ENCODE measurements at regions not wholly inside any gene's neighbourhood (a gene's known extent, or its start where the extent isn't known, plus 50 kb on each side); places are given as distances from the start of the nearest gene placed in this dataset.

- DNase-seq = no peak
Observed at GRCh38 chr6:147046141-147046877, 157.9 kb upstream of the STXBP5 start.

DNA sequence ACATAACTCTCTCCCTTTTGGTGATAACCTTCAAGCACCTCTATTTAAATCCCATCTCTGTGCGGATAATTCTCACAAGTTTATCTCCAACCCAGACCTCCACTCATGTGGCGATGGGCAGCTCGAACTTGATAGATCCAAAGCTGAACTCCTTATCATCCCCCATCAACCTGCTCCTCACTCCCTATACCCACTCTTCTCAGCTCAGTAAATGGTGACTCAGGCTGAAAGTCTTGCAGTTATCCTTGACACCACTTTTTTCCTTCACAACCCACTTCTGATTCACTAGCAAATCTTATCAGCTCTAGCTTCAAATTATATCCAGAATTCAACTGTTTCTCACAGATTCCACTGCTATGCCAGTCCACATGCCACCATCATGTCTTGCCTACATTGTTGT lies 155.3 kb upstream of the STXBP5 start:
- no peak for DNase-seq

- no peak for DNase-seq
Observed at GRCh38 chr6:147053311-147053921, 150.8 kb upstream of the STXBP5 start.

GRCh38 chr6:147054158-147054557 lies 150.1 kb upstream of the STXBP5 start:
- DNase-seq = no peak

DNA sequence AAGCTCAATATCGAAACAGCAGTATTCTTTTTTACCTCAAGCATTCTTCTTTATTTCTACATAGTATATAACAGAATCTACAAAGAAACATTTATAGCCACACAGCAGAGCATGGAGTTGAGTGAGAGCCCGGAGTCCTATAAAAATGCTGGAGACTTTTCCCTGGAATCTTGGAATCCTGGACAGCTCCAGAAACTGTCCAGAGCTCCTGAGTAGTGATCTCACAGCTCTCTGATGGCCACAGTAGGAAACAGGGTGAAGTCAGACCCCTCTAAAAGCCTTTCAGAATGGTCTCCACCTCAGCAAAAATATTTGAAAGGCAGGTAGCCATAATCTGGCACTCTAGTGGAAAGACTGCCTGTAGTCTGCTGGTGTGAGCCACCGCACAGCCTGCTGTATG lies 149.3 kb upstream of the STXBP5 start:
- no peak for DNase-seq

- no peak for DNase-seq
Observed at GRCh38 chr6:147055821-147056392, 148.3 kb upstream of the STXBP5 start.

DNA sequence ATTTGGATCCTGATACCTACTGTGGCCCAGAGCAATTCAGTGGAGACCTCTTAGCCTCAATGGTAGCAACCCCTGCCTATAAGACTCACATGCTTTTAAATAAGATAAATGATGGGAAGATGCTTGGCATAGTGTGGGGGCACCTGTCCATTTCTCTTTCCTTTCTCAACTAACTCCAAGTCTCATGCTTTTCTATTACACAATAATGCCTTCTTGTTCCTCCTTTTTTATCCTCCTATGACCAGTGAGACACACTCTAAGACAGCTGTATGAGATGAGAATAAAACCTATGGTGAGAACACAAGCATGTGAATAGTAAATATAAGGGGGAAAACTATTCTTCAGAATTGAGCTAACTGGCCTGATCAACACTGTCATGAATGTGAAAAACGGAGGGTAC lies 147.0 kb upstream of the STXBP5 start:
- no peak for DNase-seq

DNA sequence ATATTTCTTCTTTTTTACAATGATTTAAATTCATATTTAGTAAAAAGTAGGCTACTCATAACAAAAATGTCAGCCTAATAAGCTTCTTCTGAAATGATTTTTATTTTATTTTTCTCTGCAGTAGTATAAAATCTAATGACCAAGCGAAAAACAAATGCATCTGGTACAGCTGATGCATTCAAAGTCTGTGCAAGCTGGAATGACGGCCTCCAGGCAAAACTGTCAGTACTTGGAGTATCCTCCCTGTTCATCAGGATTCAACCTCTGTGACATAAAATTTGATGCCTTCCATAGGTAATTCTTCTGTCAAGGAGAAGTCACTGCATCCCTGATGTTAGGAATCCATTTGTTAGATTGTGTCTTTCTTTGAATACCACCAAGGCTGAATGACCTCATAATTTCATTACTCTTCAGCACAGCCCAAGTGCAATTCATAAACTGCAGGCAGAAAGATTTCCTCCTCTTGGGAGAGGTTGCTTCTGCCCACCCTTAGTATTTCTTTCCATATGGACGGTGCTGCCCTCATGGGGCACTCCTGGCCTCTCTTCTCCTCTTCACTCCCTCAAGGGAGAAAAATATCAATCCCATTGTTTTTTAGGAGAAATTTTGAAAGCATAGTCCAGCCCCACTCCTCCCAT lies 146.4 kb upstream of the STXBP5 start:
- no peak for DNase-seq

DNA sequence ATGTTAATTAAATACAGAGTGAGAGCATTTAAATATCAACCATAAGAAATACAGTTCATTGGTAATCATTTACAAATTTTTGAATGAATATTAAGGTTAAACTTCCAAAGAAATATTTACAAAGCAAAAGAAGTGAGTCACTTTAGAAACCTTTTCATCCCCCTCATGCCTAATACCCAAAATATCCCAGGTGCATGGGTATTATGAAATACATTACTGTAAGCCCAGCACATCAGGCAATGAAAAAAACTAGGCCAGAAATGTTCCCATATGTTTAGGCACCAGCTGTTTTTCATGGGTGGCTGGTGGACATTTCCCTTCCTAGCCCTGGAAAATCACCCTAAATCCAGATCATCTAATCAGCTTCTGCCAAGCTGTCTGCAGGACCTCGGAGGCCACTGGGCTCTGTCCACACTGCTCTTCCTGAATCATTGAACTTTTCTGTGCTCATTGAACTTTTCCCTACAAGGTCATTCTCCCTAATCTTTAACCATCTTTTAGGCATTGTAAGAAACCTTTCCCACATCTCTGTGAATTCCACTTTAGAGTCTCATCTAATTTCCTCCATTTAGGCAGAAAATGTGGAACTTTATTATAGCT lies 145.3 kb upstream of the STXBP5 start:
- no peak for DNase-seq

DNA sequence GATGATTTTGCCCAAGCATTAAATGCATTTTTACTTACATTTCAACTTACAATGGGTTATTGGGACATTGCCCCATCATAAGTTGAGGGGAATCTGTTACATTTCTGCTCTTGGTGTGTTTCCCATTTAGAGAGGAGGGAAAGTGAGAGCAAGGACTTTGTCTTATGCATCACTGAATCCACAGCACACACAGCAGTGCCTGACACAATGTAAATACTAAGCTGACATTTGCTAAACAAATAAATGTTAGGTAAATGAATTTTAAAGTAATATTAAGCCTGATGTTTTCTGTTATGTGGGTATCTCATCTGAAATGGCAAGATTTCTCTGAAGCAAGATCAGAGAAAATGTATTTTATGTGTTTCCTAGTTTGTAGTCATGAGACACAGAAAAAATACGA lies 143.6 kb upstream of the STXBP5 start:
- DNase-seq = no peak

- DNase-seq = no peak
Observed at GRCh38 chr6:147061252-147061651, 143.0 kb upstream of the STXBP5 start.

GRCh38 chr6:147063469-147064031 lies 140.7 kb upstream of the STXBP5 start:
- no peak for DNase-seq

- DNase-seq = no peak
Observed at GRCh38 chr6:147065786-147066185, 138.4 kb upstream of the STXBP5 start.

GRCh38 chr6:147067184-147067583 lies 137.0 kb upstream of the STXBP5 start:
- DNase-seq = no peak

GRCh38 chr6:147071776-147072175 lies 132.4 kb upstream of the STXBP5 start:
- DNase-seq = no peak

DNA sequence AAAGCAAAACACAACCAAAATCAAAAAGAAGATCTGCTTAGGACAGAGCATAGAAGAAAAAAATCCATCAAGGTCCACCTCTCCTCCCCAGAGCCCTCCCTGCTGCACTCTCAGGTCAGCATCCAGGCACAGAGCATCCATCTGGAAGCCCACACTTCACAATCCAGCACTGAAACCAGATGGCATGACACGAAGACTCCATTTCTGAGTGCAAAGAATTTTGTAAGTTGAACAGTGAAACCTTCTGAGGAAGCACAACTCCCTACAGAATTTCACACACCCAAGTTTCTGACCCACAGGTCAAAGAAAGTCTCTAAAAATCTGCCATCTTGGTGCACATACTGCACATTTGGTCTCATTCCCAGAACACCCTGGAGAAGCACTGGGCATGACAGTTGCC lies 128.8 kb upstream of the STXBP5 start:
- no peak for DNase-seq

GRCh38 chr6:147077251-147077650 lies 127.0 kb upstream of the STXBP5 start:
- DNase-seq = no peak

DNA sequence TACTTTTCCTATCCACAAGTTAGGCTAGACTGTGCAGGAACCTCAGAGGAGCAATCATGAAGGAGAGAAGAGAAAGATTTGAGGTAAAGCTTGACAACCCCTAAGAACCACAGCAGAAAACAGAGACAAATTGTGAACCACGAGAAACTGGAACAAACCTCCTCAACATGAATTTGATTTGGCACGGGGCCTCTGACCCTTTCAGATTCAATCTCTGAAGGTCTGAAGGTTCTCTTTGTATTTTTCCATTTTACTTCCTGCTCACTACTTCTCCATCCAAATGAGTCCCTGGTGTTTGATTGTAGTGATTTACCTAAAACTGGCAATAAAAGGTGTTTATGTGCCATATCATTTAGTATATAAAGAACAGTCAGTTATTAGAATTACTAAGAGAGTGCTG lies 126.1 kb upstream of the STXBP5 start:
- DNase-seq = no peak

DNA sequence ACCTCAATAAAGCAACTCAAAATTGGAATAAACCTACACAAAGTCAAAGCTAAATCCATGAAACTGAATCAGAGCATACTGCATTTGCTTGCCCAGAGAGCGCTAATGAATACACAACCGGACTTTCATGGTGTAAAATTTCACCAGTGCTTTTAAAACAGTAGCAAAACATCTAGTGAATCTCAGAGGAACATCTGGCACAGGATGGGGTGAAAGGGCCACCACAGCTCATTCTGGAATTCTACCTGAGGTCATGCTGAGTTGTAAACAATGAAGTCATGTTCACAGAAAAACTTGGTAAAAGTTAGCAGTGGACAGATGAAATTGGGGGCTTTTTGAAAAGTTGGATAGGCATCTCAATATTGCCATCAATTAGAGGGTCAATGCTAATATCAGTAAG lies 125.6 kb upstream of the STXBP5 start:
- DNase-seq = no peak

DNA sequence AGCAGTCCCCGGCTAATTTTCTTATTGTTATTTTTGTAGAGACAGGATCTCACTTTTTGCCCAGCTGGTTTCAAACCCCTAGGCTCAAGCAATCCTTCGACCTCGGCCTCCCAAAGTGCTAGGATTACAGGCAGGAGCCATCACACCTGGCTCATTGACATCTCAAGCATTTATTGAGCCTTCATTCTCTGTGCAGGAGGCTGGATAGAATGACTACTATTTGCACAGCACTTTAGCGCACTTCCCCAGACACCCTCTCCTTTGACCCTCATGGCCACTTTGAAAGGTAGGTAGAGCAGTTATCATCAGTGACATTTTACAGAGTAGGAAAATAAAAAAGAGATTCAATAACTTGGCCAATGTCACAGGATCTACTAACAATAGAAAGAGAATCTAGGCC lies 124.0 kb upstream of the STXBP5 start:
- no peak for DNase-seq

- DNase-seq = no peak
Observed at GRCh38 chr6:147081076-147081609, 123.1 kb upstream of the STXBP5 start.

- no peak for DNase-seq
Observed at GRCh38 chr6:147087641-147088040, 116.6 kb upstream of the STXBP5 start.

- DNase-seq = no peak
Observed at GRCh38 chr6:147088861-147089260, 115.4 kb upstream of the STXBP5 start.
